Activated CD4-positive, alpha-beta T cell treated with anti-CD3 and anti-CD28 coated beads for 4 hours (primary cell): ENCODE measurements at regions not wholly inside any gene's neighbourhood (a gene's known extent, or its start where the extent isn't known, plus 50 kb on each side); places are given as distances from the start of the nearest gene placed in this dataset.
"Not testable (repeated sequence)": the region's sequence is repeated elsewhere in the genome, so short reads cannot be mapped to it uniquely, and the experiment has no call there.

Experiments
- DNase-seq, 2 donors: peaks; one replicate each; pipeline ENCODE4 v3.0.0-alpha.2; 2020

DNA sequence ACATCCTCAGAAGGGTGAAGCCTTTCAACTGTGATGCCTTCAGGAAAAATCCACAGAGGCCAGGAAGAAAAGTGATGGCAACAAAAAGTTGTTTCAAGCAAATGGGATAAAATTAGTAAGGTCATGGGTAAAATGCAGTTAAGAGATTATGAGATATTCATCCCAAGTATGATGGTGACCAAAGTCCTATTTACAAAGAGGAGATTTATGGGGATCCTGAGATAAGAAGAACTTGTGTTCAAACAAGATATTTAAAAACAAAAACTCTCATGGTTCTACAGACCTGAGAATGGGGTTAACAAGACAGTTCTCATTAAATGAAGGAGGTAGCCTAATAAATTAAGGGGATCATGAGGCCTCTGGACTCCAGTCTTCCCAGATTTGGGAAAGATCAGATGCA lies 184.4 kb downstream of the FCRL5 start:
- DNase-seq, result no peak

DNA sequence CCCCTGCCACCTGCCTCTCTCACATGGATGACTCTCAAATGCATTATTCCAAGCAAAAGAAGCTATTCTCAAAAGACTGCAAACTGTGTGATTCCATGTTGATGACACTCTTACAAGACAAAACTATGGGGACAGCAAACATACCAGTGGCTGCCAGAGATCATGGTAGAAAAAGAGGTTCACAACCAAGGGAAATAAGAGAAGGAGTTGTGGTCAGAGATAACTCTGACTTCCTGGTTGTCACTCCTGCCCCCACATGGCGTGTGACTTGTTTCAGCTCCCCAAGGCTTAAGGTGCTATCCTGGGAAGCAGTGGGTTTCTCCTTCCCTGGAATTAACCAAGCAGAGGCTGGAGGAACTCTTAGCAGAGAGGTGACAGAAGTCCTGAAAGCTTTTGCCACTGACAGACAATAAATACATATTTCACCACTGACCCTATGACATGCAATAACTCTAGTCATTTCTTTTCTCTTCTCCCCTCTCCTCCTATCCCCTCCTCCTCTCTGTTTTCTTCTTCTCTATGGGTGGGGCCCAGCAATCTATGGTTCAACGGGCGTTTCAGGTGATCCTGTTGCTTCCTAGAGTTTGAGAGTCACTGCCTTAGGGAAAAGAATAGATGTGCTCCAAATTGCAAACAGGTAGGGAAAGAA lies 185.1 kb downstream of the FCRL5 start:
- no peak for DNase-seq

DNA sequence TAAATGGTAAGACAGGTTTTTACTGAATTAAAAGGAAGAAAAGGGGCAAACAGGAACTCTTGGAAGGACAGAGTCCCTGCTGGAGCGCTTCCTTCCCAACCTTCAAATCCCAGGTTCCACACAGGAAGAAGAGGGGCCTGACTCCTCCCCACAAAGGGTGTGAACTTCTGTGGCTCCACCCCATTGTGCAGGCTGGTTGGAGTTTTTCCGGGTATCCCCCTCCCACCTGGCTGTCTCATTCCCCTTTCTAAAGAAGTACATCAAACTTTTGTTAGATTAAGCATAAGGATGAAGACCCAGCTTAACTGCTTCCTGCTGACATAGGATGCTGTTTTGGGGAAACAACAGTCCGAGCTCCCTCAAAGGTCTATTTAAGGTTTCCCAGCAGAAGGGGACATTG lies 187.7 kb downstream of the FCRL5 start:
- no peak for DNase-seq

DNA sequence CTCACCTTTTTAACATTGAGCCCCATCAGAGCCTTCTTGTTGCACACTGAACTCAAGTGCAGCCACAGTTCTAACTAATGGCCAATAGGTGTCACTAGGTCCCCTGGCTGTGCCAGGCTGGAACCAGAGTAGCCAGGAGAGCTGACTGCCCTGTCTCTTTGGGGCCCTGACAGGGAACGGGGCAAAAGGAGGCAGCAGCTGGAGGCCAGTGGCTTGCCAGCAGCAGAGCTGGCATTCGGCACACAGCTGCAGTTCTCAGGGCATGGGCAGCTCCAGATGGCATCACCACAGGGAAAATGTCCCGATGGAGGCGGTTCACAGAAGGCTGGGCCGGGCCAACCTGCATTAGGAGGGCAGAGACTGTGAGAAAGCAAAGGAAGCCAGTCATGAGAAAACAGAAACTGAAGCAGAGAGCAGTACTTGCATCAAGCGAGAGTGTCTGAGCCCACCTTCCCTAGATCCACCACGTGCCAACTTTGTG lies 188.6 kb downstream of the FCRL5 start:
- no peak for DNase-seq

GRCh38 chr1:157360023-157360390 lies 192.3 kb downstream of the FCRL5 start:
- no peak for DNase-seq

GRCh38 chr1:157359314-157360022 lies 192.8 kb downstream of the FCRL5 start:
- no peak for DNase-seq

DNA sequence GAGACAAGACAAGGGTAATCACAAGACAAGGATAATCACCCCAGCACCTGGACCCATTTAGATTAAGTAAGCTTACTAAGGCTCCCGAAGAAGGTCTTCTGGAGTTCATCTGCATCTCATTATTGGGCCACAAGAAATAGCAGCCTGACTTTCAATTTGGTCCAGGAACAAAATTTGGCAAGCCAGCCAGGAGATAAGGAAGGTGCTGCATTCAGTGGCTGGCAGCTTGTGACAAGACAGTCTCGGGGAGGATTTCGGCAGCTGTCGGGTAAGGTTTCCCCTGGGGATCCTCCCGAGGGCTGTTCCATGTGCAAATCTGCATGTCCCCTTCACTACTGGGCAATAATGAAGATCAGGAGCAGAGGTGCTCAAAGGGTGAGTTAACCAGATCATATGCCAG lies 195.2 kb downstream of the FCRL5 start:
- no peak for DNase-seq

DNA sequence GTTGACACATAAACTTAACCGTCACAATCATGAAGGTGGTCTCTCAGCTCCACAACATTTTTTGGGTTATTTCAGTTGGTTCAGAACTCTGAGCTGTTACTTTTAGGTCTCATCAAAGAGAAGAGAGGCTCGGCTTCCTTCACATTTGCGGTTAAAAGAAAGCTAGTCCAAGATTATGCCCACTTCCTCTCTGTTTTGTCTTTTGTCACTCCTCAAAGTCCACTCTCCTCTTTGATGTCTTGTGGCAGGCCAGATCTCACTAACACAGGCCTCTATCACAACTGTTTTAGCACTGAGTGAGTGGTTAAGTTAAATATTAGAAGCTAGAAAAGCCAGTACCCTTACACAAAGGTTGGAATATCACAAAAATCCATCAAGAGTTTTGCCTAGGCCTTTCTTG lies 195.7 kb downstream of the FCRL5 start:
- no peak for DNase-seq

DNA sequence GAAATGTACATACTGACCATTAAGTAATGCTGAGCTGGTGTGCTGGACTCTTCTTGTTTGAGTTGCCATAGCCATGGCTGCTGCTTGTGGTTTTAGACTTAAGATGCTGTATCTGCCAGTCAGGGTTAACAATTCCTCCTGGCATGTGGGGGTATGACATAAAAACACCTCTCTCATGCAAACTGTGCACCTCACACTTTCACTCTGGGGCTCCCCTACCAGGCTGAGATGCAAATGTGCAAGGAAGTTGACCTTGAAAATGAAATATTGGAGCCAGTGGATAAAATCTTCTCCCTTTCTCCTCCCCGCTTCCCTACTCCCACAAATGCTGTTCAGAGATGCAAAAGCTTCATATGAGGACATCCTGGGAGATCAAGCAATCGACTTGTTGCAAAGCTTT lies 198.8 kb downstream of the FCRL5 start:
- DNase-seq, result no peak

GRCh38 chr1:157352817-157353408 lies 199.4 kb downstream of the FCRL5 start:
- no peak for DNase-seq

GRCh38 chr1:157352216-157352615 lies 200.1 kb downstream of the FCRL5 start:
- DNase-seq, result no peak

GRCh38 chr1:157351800-157352199 lies 200.5 kb downstream of the FCRL5 start:
- not testable (repeated sequence) for DNase-seq

DNA sequence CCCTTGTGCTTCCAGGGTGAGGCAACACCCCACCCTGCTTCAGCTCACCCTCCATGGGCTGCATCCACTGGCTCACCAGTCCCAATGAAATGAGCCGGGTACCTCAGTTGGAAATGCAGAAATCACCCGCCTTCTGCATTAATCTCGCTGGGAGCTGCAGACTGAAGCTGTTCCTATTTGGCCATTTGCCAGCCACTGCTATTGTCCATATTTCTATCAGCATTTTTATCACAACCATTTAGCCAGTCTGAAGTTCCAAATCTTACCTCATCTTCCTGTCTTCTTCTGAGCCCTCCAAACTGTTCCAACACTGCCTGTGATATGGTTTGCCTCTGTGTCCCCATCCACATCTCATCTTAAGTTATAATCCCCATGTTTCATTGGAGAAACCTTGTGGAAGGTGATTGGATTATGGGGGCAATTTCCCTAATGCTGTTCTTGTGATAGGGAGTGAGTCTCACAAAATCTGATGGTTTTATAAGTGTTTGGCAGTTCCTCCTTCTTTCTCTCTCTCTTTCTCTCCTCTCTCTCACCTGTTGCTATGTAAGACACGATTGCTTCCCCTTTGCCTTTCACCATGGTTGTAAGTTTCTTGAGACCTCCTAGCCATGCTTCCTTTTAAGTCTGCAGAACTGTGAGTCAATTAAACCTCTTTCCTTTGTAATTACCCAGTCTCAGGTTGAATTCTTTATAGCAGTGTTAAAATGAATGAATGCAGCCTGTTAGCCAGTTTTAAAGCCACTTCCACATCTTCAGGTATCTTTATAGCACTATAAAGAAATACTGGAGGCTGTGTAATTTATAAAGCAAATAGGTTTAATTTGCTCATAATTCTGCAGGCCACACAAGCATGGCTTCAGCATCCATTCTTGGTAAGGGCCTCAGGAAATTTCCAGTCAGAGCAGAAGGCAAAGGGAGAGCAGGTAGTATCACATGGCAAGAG lies 203.5 kb downstream of the FCRL5 start:
- no peak for DNase-seq

DNA sequence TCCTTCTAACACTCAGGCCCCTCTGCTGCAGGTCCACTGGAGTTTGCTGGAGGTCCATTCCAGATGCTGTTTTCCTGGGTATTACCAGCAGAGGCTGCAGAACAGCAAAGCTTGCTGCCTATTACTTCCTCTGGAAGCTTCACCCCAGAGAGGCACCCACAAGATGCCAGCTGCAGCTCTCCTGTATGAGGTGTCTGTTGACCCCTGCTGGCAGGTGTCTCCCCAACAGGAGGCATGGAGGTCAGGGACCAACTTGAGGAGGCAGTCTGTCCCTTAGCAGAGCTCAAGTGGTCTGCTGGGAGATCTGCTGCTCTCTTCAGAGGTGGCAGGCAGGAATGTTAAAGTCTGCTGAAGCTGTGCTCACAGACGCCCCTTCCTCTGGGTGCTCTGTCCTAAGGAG lies 204.8 kb downstream of the FCRL5 start:
- DNase-seq, result no peak

- not testable (repeated sequence) for DNase-seq
Measured at GRCh38 chr1:157337785-157338184, 199.6 kb upstream of the ETV3 start.

DNA sequence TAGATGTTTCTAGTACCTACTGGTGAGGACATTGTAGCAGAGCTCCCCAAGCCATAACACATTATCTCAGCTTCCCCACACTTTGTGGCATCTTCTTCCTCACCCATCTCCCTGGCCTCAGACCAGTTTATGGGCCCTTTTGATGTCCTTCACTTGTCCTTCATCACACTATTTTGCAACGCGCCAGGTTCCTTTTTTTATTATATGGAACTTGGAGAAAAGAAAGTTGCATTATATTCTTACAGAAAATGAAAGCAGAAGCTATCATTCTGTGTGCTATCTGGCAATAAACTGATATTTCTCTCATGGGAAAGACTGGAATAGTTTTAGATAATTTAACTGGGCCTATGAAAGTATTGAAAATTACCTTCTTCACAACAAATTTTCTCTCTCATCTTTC lies 196.9 kb upstream of the ETV3 start:
- DNase-seq, result no peak

DNA sequence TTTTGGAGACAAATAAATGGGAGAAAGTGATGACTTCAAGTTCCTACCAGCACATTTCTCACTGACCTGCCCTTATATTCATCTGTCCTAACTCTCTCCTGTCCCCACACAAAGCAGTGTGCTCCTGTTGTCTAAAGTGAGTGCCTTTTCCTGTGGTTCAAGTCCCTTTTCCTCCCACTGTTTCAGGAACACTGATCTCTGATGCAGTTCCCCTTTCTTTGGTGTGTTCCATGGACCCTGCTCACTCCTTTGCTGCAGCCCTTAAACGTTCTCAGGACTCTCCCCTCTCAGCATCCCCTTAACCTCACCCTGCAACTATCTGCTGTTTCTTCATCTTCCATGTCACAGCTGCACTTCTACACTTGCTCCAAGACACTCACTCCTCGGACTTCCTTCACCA lies 195.8 kb upstream of the ETV3 start:
- no peak for DNase-seq

DNA sequence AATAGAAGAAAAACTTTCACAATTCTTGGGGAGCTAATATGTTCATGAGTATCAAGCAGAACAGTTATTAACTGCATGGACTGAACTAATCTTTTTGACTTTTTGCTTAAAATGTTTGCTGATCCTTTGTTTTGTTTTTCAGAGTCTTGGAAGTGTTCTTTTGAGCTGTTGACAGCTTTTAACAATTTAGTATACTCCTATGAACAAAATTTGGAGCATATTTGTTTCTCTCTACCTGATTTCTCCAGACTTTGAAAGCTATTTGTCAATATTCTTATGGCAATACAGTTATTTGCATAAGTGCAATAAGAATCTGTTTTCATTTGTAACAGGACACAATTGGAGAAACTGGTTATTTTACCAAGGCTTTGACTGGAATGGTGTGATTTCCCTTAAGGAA lies 192.0 kb upstream of the ETV3 start:
- DNase-seq, result not testable (repeated sequence)

GRCh38 chr1:157328120-157328519 lies 189.9 kb upstream of the ETV3 start:
- not testable (repeated sequence) for DNase-seq

DNA sequence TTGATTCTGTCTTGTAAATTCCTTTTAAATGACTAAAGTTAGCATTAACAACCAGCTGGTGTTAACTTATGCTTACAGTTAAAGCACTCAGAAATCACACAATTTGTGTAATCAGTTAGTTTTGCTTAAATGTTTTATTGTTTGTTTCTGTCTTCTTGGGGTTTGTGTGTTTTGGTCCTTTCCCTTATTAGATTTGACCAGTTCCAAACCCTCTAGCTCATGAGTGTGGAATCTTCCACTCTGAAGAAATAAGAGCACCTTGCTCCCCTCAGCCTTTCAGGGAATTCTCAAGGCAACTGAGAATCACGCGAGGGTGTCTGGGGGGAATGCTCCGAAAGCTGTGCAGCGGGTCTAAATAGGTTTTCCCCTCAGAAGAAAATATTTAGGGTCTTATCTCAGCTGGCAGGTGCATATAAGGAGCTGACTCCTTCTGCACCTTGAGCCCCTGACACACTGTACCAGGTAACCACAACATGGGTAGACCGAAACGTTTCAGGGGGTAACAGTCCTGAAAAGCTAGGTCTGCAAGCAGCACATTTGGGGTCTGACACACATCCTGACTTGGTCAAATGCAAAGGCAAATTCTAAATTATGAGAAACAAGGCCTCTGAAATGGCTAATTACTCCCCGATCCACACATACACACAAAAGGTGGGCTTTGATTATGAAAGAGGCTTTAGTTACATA lies 188.1 kb upstream of the ETV3 start:
- no peak for DNase-seq

DNA sequence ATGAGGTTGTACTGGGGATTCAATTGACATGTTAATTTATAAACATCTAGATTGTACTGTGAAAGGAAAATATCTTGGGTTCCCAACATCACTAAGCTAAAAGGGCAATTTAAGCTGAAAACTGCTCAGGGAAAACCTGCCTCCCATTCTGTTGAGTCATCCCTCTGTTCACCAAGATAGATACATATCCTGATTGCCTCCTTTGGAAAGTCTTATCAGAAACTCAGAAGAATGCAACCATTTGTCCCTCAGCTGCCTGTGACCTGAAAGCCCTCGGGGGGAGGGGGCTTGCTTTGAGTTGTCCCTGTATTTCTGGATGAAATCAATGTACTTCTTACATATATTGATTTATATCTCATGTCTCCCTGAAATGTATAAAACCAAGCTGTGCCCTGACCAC lies 187.0 kb upstream of the ETV3 start:
- no peak for DNase-seq

GRCh38 chr1:157321972-157322371 lies 183.8 kb upstream of the ETV3 start:
- DNase-seq, result not testable (repeated sequence)

- no peak for DNase-seq
Measured at GRCh38 chr1:157319567-157319966, 181.4 kb upstream of the ETV3 start.
